ENCODE measurements at regions not wholly inside any gene's neighbourhood (a gene's known extent, or its start where the extent isn't known, plus 50 kb on each side); places are given as distances from the start of the nearest gene placed in this dataset.

- TF ChIP-seq POLR2AphosphoS5 (IDR thresholded peaks at IDR 0.05) (no peak), CTCF (IDR thresholded peaks at IDR 0.05) (peak in 3 of 4 experiments; percentile 44 to 50 (median 44)), EP300 (IDR thresholded peaks at IDR 0.05) (no peak), POLR2A (IDR thresholded peaks at IDR 0.05) (no peak)
These were observed 379.3 kb upstream of the SGCG start for GRCh38 chr13:22801402-22802003.

Data from gastroesophageal sphincter (tissue), 3 donors.